Liver (tissue), 3 donors: ENCODE measurements at regions not wholly inside any gene's neighbourhood (a gene's known extent, or its start where the extent isn't known, plus 50 kb on each side); places are given as distances from the start of the nearest gene placed in this dataset.

Source experiments
- RAD21 ChIP-seq, 2 donors: IDR thresholded peaks; 2 replicates each; pipeline ENCODE4 v1.6.1; 2016; ENCODE audit warnings: antibody characterized with exemption in 2 of 2, mild to moderate bottlenecking in 2 of 2
- TF ChIP-seq, protein P1 (sequence below): fragments of 150-350 bp; IDR thresholded peaks from 2 replicates; pipeline ENCODE4 v1.5.1; 2017; ENCODE audit warnings: improper control_type of control experiment, low read depth, low read length; ENCODE audit not compliant: missing input control
- TF ChIP-seq, protein P2 (sequence below): IDR thresholded peaks from 2 replicates; pipeline ENCODE4 v1.6.1; 2016; ENCODE audit warnings: antibody characterized with exemption
- donor health status: healthy.
- donor health status: healthy.

DNA sequence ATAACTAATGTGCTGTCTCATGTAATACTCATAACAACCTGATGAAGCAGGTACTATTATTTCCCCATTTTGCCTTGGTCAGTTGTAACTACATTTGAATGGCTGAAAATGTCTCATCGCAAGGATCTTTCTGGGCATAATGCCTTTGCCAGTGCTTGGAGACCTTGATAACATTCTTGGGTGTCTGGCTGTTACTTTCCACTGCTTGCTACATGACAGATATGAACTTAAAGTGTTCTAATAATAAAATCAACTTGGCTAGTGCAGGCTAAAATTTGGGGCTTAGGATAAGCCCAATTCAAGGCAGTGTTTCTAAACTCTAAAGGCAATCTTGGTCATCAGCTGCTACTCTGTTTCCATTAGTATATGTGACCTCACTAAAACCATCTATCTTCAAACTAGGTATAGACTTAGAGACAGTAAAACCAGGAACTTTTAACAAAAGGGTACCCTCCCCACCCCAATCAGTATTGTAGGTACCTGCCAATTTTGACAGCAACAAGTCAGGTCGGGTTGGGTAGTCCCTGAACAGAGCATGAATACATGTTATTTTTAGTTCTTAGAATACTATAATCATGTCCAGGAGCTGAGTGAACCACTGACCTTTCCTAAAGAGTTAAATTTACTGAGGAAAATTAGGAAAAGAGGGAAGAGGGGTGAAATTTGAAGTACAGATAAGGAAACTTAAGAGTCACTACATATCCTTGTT lies 68.2 kb upstream of the AHR start:
- TF ChIP-seq, protein P1, sequence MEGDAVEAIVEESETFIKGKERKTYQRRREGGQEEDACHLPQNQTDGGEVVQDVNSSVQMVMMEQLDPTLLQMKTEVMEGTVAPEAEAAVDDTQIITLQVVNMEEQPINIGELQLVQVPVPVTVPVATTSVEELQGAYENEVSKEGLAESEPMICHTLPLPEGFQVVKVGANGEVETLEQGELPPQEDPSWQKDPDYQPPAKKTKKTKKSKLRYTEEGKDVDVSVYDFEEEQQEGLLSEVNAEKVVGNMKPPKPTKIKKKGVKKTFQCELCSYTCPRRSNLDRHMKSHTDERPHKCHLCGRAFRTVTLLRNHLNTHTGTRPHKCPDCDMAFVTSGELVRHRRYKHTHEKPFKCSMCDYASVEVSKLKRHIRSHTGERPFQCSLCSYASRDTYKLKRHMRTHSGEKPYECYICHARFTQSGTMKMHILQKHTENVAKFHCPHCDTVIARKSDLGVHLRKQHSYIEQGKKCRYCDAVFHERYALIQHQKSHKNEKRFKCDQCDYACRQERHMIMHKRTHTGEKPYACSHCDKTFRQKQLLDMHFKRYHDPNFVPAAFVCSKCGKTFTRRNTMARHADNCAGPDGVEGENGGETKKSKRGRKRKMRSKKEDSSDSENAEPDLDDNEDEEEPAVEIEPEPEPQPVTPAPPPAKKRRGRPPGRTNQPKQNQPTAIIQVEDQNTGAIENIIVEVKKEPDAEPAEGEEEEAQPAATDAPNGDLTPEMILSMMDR, result no peak
- TF ChIP-seq, protein P2, sequence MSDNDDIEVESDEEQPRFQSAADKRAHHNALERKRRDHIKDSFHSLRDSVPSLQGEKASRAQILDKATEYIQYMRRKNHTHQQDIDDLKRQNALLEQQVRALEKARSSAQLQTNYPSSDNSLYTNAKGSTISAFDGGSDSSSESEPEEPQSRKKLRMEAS, result no peak
- no peak for TF ChIP-seq RAD21 (IDR thresholded peaks at IDR 0.05)
